SJCRH30 (cell line): ENCODE measurements at regions not wholly inside any gene's neighbourhood (a gene's known extent, or its start where the extent isn't known, plus 50 kb on each side); places are given as distances from the start of the nearest gene placed in this dataset.

Experiments
- DNase-seq, 2 experiments: peaks; one replicate each; pipeline ENCODE4 v3.0.0-alpha.2; 2015 to 2020
- H3K27ac ChIP-seq: fragments of 250-450 bp; sonication (Bioruptor Pico); 2 replicates; pipeline ENCODE4 v1.5.1; 2020; ENCODE audit warnings: mild to moderate bottlenecking, moderate library complexity
- H3K27me3 ChIP-seq: fragments of 250-450 bp; sonication (Bioruptor Pico); 2 replicates; pipeline ENCODE4 v1.5.1; 2020; ENCODE audit warnings: mild to moderate bottlenecking, moderate library complexity
- H3K36me3 ChIP-seq: fragments of 250-450 bp; sonication (Bioruptor Pico); 2 replicates; pipeline ENCODE4 v1.5.1; 2020; ENCODE audit warnings: mild to moderate bottlenecking, moderate library complexity
- H3K4me1 ChIP-seq: fragments of 250-450 bp; sonication (Bioruptor Pico); 2 replicates; pipeline ENCODE4 v1.5.1; 2020; ENCODE audit warnings: mild to moderate bottlenecking, moderate library complexity
- H3K4me3 ChIP-seq: fragments of 250-450 bp; sonication (Bioruptor Pico); 2 replicates; pipeline ENCODE4 v1.5.1; 2020; ENCODE audit warnings: mild to moderate bottlenecking, moderate library complexity
- H3K9me3 ChIP-seq: fragments of 250-450 bp; sonication (Bioruptor Pico); replicated peaks from 2 replicates; pipeline ENCODE4 v1.5.1; 2020; ENCODE audit warnings: mild to moderate bottlenecking, moderate library complexity

- H3K36me3 ChIP-seq: no peaks in the 10 kb centered on the region
- H3K9me3 ChIP-seq: no peaks in the 10 kb centered on the region
- H3K4me3 ChIP-seq: no peak overlapping the region
- DNase-seq: no peak
- H3K4me1 ChIP-seq: peaks cover 6% of the 10 kb centered on the region
- no peaks in the 10 kb centered on the region; the same call in 1 of the 2 replicates for H3K27me3 ChIP-seq
- no peak overlapping the region for H3K27ac ChIP-seq
Observed at GRCh38 chr3:194075088-194075615, 60.8 kb upstream of the HES1 start.

- DNase-seq: no peak
- H3K4me1 ChIP-seq: peaks cover 4% of the 10 kb centered on the region
- H3K9me3 ChIP-seq: no peaks in the 10 kb centered on the region
- H3K4me3 ChIP-seq: no peak overlapping the region
- H3K27me3 ChIP-seq: no peaks in the 10 kb centered on the region; the same call in 1 of the 2 replicates
- H3K27ac ChIP-seq: no peak overlapping the region
- no peaks in the 10 kb centered on the region for H3K36me3 ChIP-seq
Observed at GRCh38 chr3:194075802-194076460, 60.0 kb upstream of the HES1 start.

GRCh38 chr3:194076475-194076874, 59.5 kb upstream of the HES1 start:
- Histone ChIP-seq H3K4me3 (no peak overlapping the region), H3K27me3 (no peaks in the 10 kb centered on the region; the same call in 1 of the 2 replicates), H3K4me1 (peaks cover 1% of the 10 kb centered on the region), H3K9me3 (no peaks in the 10 kb centered on the region), H3K27ac (no peak overlapping the region), H3K36me3 (no peaks in the 10 kb centered on the region)
- DNase-seq: no peak

GRCh38 chr3:194077602-194078001, 58.3 kb upstream of the HES1 start:
- H3K4me1 ChIP-seq: peaks cover 7% of the 10 kb centered on the region
- DNase-seq: no peak
- no peak overlapping the region for H3K27ac ChIP-seq
- no peaks in the 10 kb centered on the region for H3K9me3 ChIP-seq
- H3K4me3 ChIP-seq: no peak overlapping the region
- H3K36me3 ChIP-seq: no peaks in the 10 kb centered on the region
- no peaks in the 10 kb centered on the region; the same call in 1 of the 2 replicates for H3K27me3 ChIP-seq

GRCh38 chr3:194078045-194078821, 57.7 kb upstream of the HES1 start:
- no peaks in the 10 kb centered on the region for H3K36me3 ChIP-seq
- H3K4me3 ChIP-seq: no peak overlapping the region
- no peak overlapping the region for H3K27ac ChIP-seq
- peaks cover 8% of the 10 kb centered on the region for H3K4me1 ChIP-seq
- no peaks in the 10 kb centered on the region; the same call in 1 of the 2 replicates for H3K27me3 ChIP-seq
- DNase-seq: no peak
- H3K9me3 ChIP-seq: no peaks in the 10 kb centered on the region

- Histone ChIP-seq H3K4me1 (peaks cover 17% of the 10 kb centered on the region), H3K9me3 (no peaks in the 10 kb centered on the region), H3K27ac (no peak overlapping the region), H3K27me3 (no peaks in the 10 kb centered on the region), H3K36me3 (no peaks in the 10 kb centered on the region), H3K4me3 (no peak overlapping the region)
- no peak for DNase-seq
Observed at GRCh38 chr3:194079702-194080172, 56.2 kb upstream of the HES1 start.

GRCh38 chr3:194080436-194080835, 55.5 kb upstream of the HES1 start:
- Histone ChIP-seq H3K9me3 (no peaks in the 10 kb centered on the region), H3K4me3 (no peak overlapping the region), H3K27me3 (no peaks in the 10 kb centered on the region), H3K36me3 (no peaks in the 10 kb centered on the region), H3K27ac (no peak overlapping the region), H3K4me1 (peaks cover 17% of the 10 kb centered on the region)
- DNase-seq: no peak

- no peak for DNase-seq
- Histone ChIP-seq H3K4me1 (peaks cover 17% of the 10 kb centered on the region), H3K27me3 (no peaks in the 10 kb centered on the region), H3K27ac (no peak overlapping the region), H3K36me3 (no peaks in the 10 kb centered on the region), H3K4me3 (no peak overlapping the region), H3K9me3 (no peaks in the 10 kb centered on the region)
Observed at GRCh38 chr3:194080913-194081800, 54.8 kb upstream of the HES1 start.

- Histone ChIP-seq H3K9me3 (no peaks in the 10 kb centered on the region), H3K27me3 (no peaks in the 10 kb centered on the region), H3K4me1 (peaks cover 17% of the 10 kb centered on the region), H3K4me3 (no peak overlapping the region), H3K36me3 (no peaks in the 10 kb centered on the region), H3K27ac (no peak overlapping the region)
- no peak for DNase-seq
Observed at GRCh38 chr3:194081826-194082225, 54.1 kb upstream of the HES1 start.

- peak overlapping the region; percentile 7; the same call in 1 of the 2 replicates for H3K4me3 ChIP-seq
- H3K4me1 ChIP-seq: peaks cover 17% of the 10 kb centered on the region
- H3K36me3 ChIP-seq: no peaks in the 10 kb centered on the region
- H3K9me3 ChIP-seq: no peaks in the 10 kb centered on the region
- H3K27ac ChIP-seq: peak overlapping the region; percentile 64
- H3K27me3 ChIP-seq: no peaks in the 10 kb centered on the region
- peak; percentile 73 to 86 for DNase-seq
Observed at GRCh38 chr3:194082743-194083636, 53.0 kb upstream of the HES1 start.

- Histone ChIP-seq H3K4me1 (peaks cover 25% of the 10 kb centered on the region), H3K9me3 (no peaks in the 10 kb centered on the region), H3K27ac (peak overlapping the region; percentile 64), H3K36me3 (no peaks in the 10 kb centered on the region), H3K4me3 (no peak overlapping the region), H3K27me3 (no peaks in the 10 kb centered on the region)
- DNase-seq: peak in 1 of 2 experiments; percentile 49
Observed at GRCh38 chr3:194083637-194084224, 52.2 kb upstream of the HES1 start.

- Histone ChIP-seq H3K4me1 (peaks cover 30% of the 10 kb centered on the region), H3K9me3 (no peaks in the 10 kb centered on the region), H3K4me3 (no peak overlapping the region), H3K36me3 (no peaks in the 10 kb centered on the region), H3K27ac (no peak overlapping the region; the same call in 1 of the 2 replicates), H3K27me3 (no peaks in the 10 kb centered on the region)
- DNase-seq: no peak
Observed at GRCh38 chr3:194084284-194084683, 51.7 kb upstream of the HES1 start.
